ENCODE measurements at regions not wholly inside any gene's neighbourhood (a gene's known extent, or its start where the extent isn't known, plus 50 kb on each side); places are given as distances from the start of the nearest gene placed in this dataset.

DNA sequence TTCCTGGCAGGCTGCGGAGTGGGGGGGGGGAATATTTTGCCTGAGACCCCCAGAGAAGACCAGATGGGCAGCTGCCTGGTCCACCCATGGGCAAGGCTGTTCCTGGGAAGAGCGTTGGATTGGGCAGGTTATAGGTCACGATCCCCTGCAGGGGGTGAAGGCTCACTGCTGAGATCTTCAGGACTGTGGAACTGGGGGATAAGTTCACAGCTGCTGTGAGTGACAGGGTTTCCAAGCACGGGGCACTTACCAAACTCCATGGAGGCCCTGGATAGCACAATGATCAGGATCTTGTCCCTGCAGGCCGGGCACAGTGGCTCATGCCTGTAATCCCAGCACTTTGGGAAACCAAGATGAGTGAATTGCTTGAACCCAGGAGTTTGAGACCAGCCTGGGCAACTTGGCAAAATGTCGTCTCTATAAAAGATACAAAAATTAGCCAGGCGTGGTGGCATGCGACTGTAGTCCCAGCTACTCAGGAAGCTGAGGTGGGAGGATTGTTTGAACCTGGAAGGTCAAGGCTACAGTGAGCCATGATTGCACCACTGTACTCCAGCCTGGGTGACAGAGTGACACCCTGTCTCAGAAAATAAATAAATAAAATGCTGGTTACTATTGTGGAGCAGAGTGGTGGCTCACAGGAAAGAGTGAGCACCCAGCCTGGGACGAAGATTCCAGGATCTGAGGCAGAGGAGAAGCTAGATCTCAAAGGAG is 68.0 kb upstream of the HELT start:
- H3K27ac Mint-ChIP-seq: no peak overlapping the region
- H3K4me1 Mint-ChIP-seq: no peaks in the 10 kb centered on the region
- H3K36me3 Mint-ChIP-seq (ENCODE audit: low read depth): no peaks in the 10 kb centered on the region
- DNase-seq (no peak), ATAC-seq (no peak)
- H3K27me3 Mint-ChIP-seq: peaks cover 21% of the 10 kb centered on the region
- H3K4me3 Mint-ChIP-seq: no peak overlapping the region
- no peaks in the 10 kb centered on the region for H3K9me3 Mint-ChIP-seq

DNA sequence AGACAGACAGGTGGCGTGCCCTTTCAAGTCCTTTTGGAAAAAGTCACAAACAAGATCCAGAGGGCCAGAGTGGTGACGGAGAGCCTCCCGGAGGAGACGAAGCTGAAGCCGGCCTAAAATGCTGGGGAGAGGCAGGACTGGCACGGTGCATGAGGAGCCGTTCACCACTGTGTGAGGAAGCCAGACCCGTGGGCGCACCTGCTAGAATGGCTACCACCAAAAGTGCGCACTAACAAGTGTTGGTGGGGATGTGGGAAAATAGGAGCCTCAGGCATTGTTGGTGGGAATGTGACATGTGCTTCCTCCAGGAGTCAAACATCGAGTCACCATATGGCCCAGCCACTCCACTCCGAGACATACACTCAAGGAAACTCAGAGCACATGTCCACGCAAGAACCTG is 67.4 kb upstream of the HELT start:
- H3K27me3 Mint-ChIP-seq: peaks cover 21% of the 10 kb centered on the region
- no peaks in the 10 kb centered on the region for H3K9me3 Mint-ChIP-seq
- H3K36me3 Mint-ChIP-seq (ENCODE audit: low read depth): no peaks in the 10 kb centered on the region
- ATAC-seq (no peak), DNase-seq (no peak)
- H3K4me1 Mint-ChIP-seq: no peaks in the 10 kb centered on the region
- H3K4me3 Mint-ChIP-seq: no peak overlapping the region
- H3K27ac Mint-ChIP-seq: no peak overlapping the region

DNA sequence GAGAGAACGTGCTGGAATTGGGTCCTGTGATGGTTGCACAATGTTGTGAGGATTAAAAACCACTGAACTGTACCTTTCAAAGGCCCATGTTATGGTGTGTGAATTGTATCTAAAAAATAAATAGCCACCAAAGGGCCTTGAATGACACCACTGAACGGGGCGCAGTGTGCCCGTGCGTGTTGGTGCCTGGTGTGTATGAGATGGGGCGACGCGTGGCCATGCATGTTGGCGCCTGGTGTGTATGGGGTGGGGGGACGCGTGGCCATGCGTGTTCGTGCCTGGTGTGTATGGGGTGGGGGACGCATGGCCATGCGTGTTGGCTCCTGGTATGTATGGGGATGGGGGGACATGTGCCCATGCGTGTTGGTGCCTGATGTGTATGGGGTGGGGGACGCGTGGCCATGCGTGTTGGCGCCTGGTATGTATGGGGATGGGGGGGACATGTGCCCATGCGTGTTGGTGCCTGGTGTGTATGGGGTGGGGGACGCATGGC is 66.6 kb upstream of the HELT start:
- H3K27me3 Mint-ChIP-seq: peaks cover 19% of the 10 kb centered on the region
- no peak for ATAC-seq
- H3K36me3 Mint-ChIP-seq (ENCODE audit: low read depth): no peaks in the 10 kb centered on the region

DNA sequence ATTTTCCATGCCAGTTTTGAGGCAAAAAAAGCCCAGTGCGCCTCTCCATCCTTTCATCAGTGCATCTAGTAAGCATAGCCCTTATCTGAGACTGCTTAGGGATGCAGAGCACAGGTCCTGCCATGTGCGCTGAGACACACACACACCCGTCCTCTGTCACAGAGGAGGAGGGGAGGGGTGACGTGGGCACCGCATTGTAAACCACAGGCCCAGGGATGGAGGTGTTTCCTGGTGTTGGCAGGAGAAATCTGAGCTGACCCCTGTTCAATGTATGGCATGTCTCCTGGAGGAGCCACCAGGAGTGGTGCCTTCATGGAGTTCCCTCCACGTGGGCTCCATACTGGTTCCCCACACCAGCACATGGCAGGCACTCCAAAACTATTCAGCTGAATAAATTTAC is 65.8 kb upstream of the HELT start:
- H3K4me3 Mint-ChIP-seq: no peak overlapping the region
- H3K4me1 Mint-ChIP-seq: no peaks in the 10 kb centered on the region
- no peaks in the 10 kb centered on the region for H3K36me3 Mint-ChIP-seq (ENCODE audit: low read depth)
- peaks cover 21% of the 10 kb centered on the region for H3K27me3 Mint-ChIP-seq
- DNase-seq (no peak), ATAC-seq (no peak)
- no peak overlapping the region for H3K27ac Mint-ChIP-seq
- no peaks in the 10 kb centered on the region for H3K9me3 Mint-ChIP-seq

More for the DNA sequence above, 66.6 kb upstream of the HELT start:
- Mint-ChIP-seq H3K4me1 (no peaks in the 10 kb centered on the region), H3K27ac (no peak overlapping the region), H3K4me3 (no peak overlapping the region), H3K9me3 (no peaks in the 10 kb centered on the region)
- DNase-seq: no peak

DNA sequence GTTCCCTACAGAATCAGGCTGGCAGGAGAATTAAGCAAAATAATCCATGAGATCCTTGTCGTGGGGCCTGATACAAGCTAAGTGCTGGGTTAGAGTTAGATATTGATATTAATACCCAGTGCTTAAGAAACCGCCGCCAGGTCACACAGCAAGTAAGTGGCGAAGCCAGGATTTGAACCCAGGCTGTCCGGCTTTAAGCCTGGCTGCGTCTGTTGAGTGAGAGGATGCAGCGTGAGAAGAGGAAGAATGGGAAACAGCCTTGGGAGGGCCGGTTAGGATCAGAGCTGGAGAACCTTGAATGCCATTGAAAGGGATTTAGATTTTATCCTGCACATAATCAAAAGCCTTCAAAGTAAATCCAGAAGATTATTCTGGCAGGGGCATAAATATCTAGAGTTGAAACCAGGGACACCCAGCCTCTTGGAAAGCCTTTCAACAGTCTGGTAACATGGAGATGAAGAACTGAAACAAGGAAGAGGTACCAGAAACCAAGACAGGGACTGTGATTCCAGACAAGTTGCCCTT is 64.8 kb upstream of the HELT start:
- ATAC-seq: no peak
- DNase-seq: no peak
- Mint-ChIP-seq H3K4me3 (no peak overlapping the region), H3K9me3 (no peaks in the 10 kb centered on the region), H3K27ac (no peak overlapping the region), H3K27me3 (peaks cover 18% of the 10 kb centered on the region), H3K4me1 (no peaks in the 10 kb centered on the region), H3K36me3 (ENCODE audit: low read depth) (no peaks in the 10 kb centered on the region)

DNA sequence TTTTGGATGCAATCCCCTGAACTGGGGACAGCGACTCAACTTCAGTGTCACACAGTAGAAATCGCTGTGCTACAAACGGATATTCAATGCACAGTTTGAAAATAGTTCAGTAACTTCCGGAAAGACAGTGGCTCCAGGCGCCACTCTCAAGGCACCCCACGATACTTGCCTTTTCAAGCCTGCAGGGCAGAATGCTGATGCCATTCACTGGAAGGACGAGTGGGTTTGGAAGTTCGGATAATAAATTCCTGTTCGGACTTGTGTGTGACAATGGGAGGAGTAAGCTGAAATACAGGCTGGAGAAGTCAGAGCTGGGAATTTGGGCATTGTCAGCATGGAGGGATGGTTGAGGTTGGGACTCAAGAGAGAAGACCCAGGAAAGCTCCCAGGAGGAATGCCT is 64.3 kb upstream of the HELT start:
- no peaks in the 10 kb centered on the region for H3K9me3 Mint-ChIP-seq
- H3K36me3 Mint-ChIP-seq (ENCODE audit: low read depth): no peaks in the 10 kb centered on the region
- DNase-seq: no peak
- no peak overlapping the region for H3K4me3 Mint-ChIP-seq
- no peak overlapping the region for H3K27ac Mint-ChIP-seq
- no peak for ATAC-seq
- H3K4me1 Mint-ChIP-seq: no peaks in the 10 kb centered on the region
- peaks cover 15% of the 10 kb centered on the region for H3K27me3 Mint-ChIP-seq

DNA sequence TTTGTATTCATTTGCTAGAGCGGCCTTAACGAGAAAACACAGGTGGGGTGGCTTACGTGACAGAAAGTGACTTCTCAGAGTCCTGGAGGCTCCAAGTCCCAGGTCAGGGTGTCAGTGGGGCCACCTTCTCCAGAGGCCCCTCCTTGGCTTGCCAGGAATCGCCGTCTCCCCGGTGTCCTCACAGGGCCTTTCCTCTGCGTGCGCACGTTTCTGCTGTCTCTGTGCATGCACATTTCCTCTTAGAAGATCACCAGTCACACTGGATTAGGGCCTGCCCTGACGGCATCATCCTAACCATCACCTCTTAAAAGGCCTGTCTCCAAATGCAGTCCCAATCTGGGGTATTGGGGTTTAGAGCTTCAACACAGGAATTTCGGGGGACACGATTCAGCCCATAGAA is 63.8 kb upstream of the HELT start:
- DNase-seq: no peak
- ATAC-seq: no peak
- Mint-ChIP-seq H3K9me3 (no peaks in the 10 kb centered on the region), H3K4me1 (no peaks in the 10 kb centered on the region), H3K36me3 (ENCODE audit: low read depth) (no peaks in the 10 kb centered on the region), H3K27me3 (peaks cover 11% of the 10 kb centered on the region), H3K27ac (no peak overlapping the region), H3K4me3 (no peak overlapping the region)

DNA sequence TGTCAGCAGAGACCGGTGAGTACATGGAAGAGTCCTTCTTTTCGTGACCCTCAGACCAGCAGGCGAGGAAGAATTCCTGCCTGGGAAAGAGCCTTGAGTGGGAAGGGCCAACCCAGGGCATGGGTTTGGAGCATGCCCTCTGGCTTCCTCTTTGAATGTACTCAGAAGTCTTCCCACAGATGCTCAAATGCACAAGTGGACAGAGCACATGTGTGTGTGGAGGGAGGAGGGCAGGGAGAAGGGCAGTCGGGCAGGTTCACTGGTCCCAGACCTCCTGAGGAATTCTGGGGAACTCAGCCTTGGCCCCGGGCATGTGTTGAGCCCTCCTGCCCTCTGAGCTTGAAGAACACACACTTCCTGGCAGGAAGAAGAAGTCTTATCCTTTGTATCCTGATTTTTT is 63.2 kb upstream of the HELT start:
- Mint-ChIP-seq H3K27ac (no peak overlapping the region), H3K36me3 (ENCODE audit: low read depth) (no peaks in the 10 kb centered on the region), H3K27me3 (peaks cover 6% of the 10 kb centered on the region), H3K4me1 (no peaks in the 10 kb centered on the region), H3K9me3 (no peaks in the 10 kb centered on the region), H3K4me3 (no peak overlapping the region)
- DNase-seq: no peak
- no peak for ATAC-seq

DNA sequence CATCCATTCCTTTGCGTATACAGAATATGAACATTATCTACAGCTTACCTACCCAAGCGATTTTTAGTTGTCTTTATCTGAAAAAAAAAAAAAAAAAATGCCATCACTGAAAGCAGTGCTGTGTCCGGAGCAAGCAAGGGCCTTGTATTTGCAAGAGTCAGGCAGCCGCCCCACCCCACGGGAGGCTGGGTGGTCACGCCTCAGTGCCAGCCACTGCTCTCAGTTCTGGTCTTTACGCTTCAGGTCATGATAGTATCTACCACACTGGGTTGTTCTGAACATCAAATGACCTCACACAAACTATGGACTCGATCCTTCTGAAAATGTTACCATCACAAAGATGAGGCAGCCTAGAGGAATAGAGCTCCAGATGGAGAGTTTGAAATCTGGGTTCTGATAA is 62.7 kb upstream of the HELT start:
- Mint-ChIP-seq H3K27me3 (peaks cover 6% of the 10 kb centered on the region), H3K4me3 (no peak overlapping the region), H3K36me3 (ENCODE audit: low read depth) (no peaks in the 10 kb centered on the region), H3K9me3 (no peaks in the 10 kb centered on the region), H3K27ac (no peak overlapping the region), H3K4me1 (no peaks in the 10 kb centered on the region)
- no peak for DNase-seq
- no peak for ATAC-seq

DNA sequence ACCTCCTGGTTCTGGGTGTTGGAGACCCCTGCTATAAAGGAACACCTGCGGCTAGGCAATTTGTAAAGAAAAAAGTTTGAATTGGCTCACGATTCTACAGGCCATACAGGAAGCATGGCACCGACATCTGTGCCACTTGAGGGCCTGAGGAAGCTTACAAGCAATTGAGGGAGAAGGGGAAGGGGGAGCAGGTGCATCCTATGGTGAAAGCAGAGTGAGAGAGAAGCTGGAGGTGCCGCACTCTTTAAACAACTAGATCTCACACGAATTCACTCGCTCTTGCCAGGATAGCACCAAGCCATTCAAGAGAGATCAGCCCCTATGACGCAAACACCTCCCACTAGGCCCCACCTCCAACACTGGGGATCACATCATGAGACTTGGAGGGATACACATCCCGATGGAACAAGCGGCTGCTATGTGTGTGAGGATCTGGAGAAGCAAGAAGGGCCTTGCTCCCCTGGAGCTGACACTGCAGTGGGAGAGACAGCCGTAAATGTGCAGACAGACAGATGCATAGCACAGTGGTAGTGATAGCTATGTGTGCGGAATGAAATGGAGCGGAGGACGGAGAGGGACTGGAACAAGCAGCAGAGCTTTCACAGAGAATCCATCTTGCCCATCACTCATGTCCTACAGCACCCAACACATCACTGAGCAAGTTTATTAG is 60.7 kb upstream of the HELT start:
- Mint-ChIP-seq H3K27me3 (peaks cover 3% of the 10 kb centered on the region), H3K4me1 (no peaks in the 10 kb centered on the region), H3K36me3 (ENCODE audit: low read depth) (no peaks in the 10 kb centered on the region), H3K27ac (no peak overlapping the region), H3K4me3 (no peak overlapping the region), H3K9me3 (no peaks in the 10 kb centered on the region)
- DNase-seq: no peak
- no peak for ATAC-seq

DNA sequence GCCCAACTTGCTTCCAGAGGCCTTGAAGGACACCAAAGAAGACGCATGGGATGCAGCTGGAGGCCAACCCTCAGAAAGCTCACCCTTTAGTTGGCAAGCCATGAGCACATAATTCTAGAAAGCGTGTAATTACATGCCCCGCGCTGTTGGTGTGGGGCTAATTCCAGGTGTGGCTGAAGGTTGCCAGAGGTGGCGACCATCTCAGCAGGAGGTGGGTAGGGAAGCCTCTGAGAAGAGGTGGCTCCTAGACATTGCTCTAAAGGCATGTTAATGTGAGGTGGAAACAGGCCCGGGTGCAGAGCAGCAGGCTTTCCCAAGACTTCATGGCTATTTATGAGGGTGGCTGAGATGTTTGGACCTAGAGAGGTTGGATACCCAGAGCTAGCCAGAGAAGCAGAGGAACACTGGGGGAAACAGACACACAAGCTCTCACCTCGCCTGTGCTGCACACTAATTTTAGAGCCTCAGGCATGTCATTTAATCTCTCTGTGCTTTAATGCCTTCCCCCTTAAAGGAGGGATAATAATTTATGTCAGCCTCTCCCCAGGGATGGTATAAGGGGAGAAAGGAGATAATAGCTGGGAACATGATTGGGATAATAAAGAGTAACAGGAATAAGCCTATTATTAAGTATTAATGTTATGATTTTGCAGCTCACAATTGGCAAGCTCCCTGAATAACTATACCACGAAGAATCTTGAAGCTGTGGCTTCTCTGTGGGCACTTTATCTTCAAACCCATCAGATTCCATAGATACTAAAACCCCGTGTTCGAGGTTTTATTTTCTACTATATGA is 60.0 kb upstream of the HELT start:
- DNase-seq (no peak), ATAC-seq (no peak)
- H3K27ac Mint-ChIP-seq: no peak overlapping the region
- H3K4me3 Mint-ChIP-seq: no peak overlapping the region
- no peaks in the 10 kb centered on the region for H3K36me3 Mint-ChIP-seq (ENCODE audit: low read depth)
- peaks cover 3% of the 10 kb centered on the region for H3K27me3 Mint-ChIP-seq
- no peaks in the 10 kb centered on the region for H3K4me1 Mint-ChIP-seq
- no peaks in the 10 kb centered on the region for H3K9me3 Mint-ChIP-seq

DNA sequence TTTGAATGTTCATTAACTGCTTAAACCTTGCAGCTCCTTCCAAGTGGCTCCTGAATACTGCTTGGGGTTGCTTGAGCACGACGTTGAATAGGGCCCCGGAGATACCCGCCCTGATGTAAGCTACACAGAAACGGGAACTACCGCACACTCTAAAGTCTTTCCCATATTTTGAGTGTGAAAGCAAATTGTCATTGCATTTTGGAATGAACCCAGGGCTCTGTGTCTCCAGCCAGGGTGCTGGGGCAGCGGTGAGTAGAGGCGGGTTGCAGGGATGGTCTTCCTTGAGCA is 59.4 kb upstream of the HELT start:
- no peak for ATAC-seq
- H3K36me3 Mint-ChIP-seq (ENCODE audit: low read depth): no peaks in the 10 kb centered on the region
- no peaks in the 10 kb centered on the region for H3K4me1 Mint-ChIP-seq
- H3K9me3 Mint-ChIP-seq: no peaks in the 10 kb centered on the region
- peaks cover 3% of the 10 kb centered on the region for H3K27me3 Mint-ChIP-seq
- no peak overlapping the region for H3K4me3 Mint-ChIP-seq
- no peak overlapping the region for H3K27ac Mint-ChIP-seq
- DNase-seq: no peak

DNA sequence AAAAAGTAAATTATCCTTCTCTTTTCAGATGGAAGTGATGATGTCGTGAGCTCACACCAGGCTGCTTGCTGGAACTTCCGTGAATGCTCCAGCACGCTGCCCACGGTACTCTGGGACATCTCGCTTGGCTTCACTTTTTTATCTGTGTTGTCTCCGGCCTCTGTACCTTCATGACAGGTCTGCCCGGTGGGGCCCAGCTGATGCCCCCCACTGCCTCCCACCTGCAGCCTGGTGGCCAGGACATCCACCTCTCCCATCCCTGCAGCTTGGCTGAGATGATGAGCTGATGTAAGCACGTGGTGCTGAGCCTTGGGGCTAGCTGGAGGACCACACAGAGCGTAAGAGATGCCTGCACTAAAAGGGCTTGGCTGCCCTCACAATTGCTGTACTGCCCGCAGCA is 59.0 kb upstream of the HELT start:
- peaks cover 3% of the 10 kb centered on the region for H3K27me3 Mint-ChIP-seq
- no peak overlapping the region for H3K27ac Mint-ChIP-seq
- H3K36me3 Mint-ChIP-seq (ENCODE audit: low read depth): no peaks in the 10 kb centered on the region
- H3K9me3 Mint-ChIP-seq: no peaks in the 10 kb centered on the region
- ATAC-seq (no peak), DNase-seq (no peak)
- H3K4me3 Mint-ChIP-seq: no peak overlapping the region
- H3K4me1 Mint-ChIP-seq: no peaks in the 10 kb centered on the region

DNA sequence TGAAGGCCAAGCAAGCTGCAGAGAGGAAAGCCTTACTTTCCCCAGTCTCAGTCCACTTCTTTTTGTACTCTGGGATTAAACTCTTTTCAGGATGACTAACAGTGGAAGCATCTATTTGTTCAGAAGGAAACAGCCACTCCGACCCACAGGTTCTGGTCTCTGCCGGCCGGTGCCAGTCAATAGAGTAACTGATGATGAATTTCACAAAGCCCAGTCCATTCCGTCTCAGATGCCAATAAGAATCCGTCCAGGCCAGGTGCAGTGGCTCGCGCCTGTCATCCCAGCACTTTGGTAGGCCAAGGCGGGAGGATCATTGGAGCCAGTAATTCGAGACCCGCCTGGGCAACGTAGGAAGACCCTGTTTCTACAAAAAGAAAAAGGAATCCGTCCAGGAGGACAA is 58.5 kb upstream of the HELT start:
- H3K4me3 Mint-ChIP-seq: no peak overlapping the region
- H3K9me3 Mint-ChIP-seq: peaks cover 3% of the 10 kb centered on the region
- DNase-seq (no peak), ATAC-seq (no peak)
- peaks cover under 1% of the 10 kb centered on the region for H3K36me3 Mint-ChIP-seq (ENCODE audit: low read depth)
- H3K27me3 Mint-ChIP-seq: peaks cover 3% of the 10 kb centered on the region
- H3K4me1 Mint-ChIP-seq: peaks cover 2% of the 10 kb centered on the region
- H3K27ac Mint-ChIP-seq: no peak overlapping the region

DNA sequence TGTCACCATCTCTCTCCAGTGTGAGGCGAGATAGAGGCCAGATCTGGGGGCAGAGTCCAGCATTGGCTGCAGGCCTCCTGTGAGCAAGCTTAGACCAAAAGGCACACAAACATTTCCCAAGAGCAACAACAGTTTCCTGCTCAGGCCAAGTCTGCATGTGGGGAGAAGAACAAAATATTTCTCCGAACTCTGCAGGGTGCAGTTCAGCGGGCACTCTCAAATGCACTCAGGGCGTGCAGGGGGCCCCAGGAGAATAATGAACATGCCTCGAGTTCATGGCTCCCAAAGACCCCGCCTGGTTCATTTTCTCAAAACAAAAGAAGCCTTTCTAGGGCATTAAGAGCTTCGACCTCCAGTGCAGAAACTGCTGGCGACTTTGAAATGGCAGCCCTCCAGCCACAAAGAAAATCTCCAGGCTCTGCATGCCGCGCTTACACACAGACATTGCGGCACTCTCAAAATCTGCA is 57.8 kb upstream of the HELT start:
- peaks cover 6% of the 10 kb centered on the region for H3K27me3 Mint-ChIP-seq
- peaks cover 3% of the 10 kb centered on the region for H3K36me3 Mint-ChIP-seq (ENCODE audit: low read depth)
- H3K27ac Mint-ChIP-seq: no peak overlapping the region
- peaks cover 7% of the 10 kb centered on the region for H3K9me3 Mint-ChIP-seq
- ATAC-seq (no peak), DNase-seq (no peak)
- peaks cover 6% of the 10 kb centered on the region for H3K4me1 Mint-ChIP-seq
- H3K4me3 Mint-ChIP-seq: no peak overlapping the region

Measured in activated naive CD8-positive, alpha-beta T cell treated with anti-CD3 and anti-CD28 coated beads, Interleukin-2, amount 50 U/mL, for 24 hours (primary cell).